Neural progenitor cell (in vitro differentiated cells): ENCODE measurements at regions not wholly inside any gene's neighbourhood (a gene's known extent, or its start where the extent isn't known, plus 50 kb on each side); places are given as distances from the start of the nearest gene placed in this dataset.
A peak's percentile ranks its signal among the peaks of the same experiment; 100 is the strongest.

Experiments used
- DNase-seq: peaks from one replicate; pipeline ENCODE4 v3.0.0-alpha.2; 2016; ENCODE audit warnings: low spot score
- H2AFZ ChIP-seq: fragments of 200-600 bp; sonication (generic); replicated peaks from 2 replicates; pipeline ENCODE4 v1.6.1; 2016; ENCODE audit warnings: antibody characterized with exemption
- H3F3A ChIP-seq: fragments of 200-600 bp; sonication (generic); 2 replicates; pipeline ENCODE4 v1.6.1; 2016; ENCODE audit warnings: antibody characterized with exemption, low read depth
- H3K27ac ChIP-seq: fragments of 200-600 bp; sonication (generic); 2 replicates; pipeline ENCODE4 v1.5.1; 2016; ENCODE audit warnings: mild to moderate bottlenecking
- H3K27me3 ChIP-seq: fragments of 200-600 bp; sonication (generic); 2 replicates; pipeline ENCODE4 v1.6.1; 2016; ENCODE audit warnings: mild to moderate bottlenecking, moderate library complexity
- H3K36me3 ChIP-seq: fragments of 200-600 bp; sonication (generic); 2 replicates; pipeline ENCODE4 v1.5.1; 2016
- H3K4me1 ChIP-seq: fragments of 200-600 bp; sonication (generic); 2 replicates; pipeline ENCODE4 v1.6.1; 2016; ENCODE audit warnings: mixed run types
- H3K4me2 ChIP-seq: fragments of 200-600 bp; sonication (generic); 2 replicates; pipeline ENCODE4 v1.6.1; 2016
- H3K4me3 ChIP-seq: fragments of 200-600 bp; sonication (generic); 2 replicates; pipeline ENCODE4 v1.5.1; 2016
- H3K79me2 ChIP-seq: fragments of 200-600 bp; sonication (generic); 2 replicates; pipeline ENCODE4 v1.6.1; 2016; ENCODE audit warnings: low read depth
- H3K9ac ChIP-seq: fragments of 200-600 bp; sonication (generic); 2 replicates; pipeline ENCODE4 v1.6.1; 2016
- H3K9me3 ChIP-seq: fragments of 200-600 bp; sonication (generic); 2 replicates; pipeline ENCODE4 v1.5.1; 2016; ENCODE audit warnings: low read depth
- H4K20me1 ChIP-seq: fragments of 200-600 bp; sonication (generic); 2 replicates; pipeline ENCODE4 v1.6.1; 2016; ENCODE audit warnings: low read depth
- H3K27ac Mint-ChIP-seq: 3 replicates; pipeline ENCODE4 v1.8.0; 2021; ENCODE audit warnings: mixed read lengths
- H3K27me3 Mint-ChIP-seq: 2 replicates; pipeline ENCODE4 v1.8.0; 2022; ENCODE audit warnings: low read depth, mild to moderate bottlenecking, inconsistent platforms, moderate library complexity, mixed read lengths; ENCODE audit not compliant: insufficient read depth
- H3K36me3 Mint-ChIP-seq: 3 replicates; pipeline ENCODE4 v1.8.0; 2021; ENCODE audit warnings: mixed read lengths
- H3K4me1 Mint-ChIP-seq: 3 replicates; pipeline ENCODE4 v1.8.0; 2021; ENCODE audit warnings: mixed read lengths
- H3K4me3 Mint-ChIP-seq: 3 replicates; pipeline ENCODE4 v1.8.0; 2021; ENCODE audit warnings: mild to moderate bottlenecking, moderate library complexity, mixed read lengths
- H3K9me3 Mint-ChIP-seq: 3 replicates; pipeline ENCODE4 v1.8.0; 2020; ENCODE audit warnings: mixed read lengths
- EZH2 ChIP-seq: fragments of 200-600 bp; sonication (generic); IDR thresholded peaks from 2 replicates; pipeline ENCODE4 v1.6.1; 2017; ENCODE audit warnings: antibody characterized with exemption, mild to moderate bottlenecking, moderate library complexity
- EZH2phosphoT487 ChIP-seq: fragments of 200-600 bp; sonication (generic); IDR thresholded peaks from 2 replicates; pipeline ENCODE4 v1.6.1; 2017; ENCODE audit warnings: antibody characterized with exemption
- TF ChIP-seq, protein P1 (sequence below): fragments of 200-600 bp; sonication (generic); IDR thresholded peaks from 2 replicates; pipeline ENCODE4 v1.5.1; 2017; ENCODE audit warnings: antibody characterized with exemption, mild to moderate bottlenecking

DNA sequence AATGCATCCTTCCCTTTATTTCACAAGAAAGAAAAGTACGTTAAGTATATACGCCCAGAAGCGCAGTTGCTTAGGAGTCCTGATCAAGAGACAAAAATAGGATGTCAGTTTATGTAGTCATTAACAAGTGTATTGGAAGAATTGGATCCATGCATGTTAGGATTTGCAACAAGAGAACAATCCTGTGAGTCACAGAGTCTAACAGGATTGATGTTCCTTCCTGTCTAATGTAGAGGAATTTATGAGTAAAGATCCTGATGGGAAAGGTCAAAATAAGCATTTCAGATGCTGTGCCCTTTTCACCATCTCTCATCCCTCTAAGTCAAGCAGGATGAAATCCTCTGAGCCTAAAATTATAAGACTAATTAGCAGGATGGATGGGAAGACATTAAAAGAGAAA, 406.0 kb upstream of the GRIA1 start:
- Mint-ChIP-seq H3K36me3 (no peaks in the 10 kb centered on the region), H3K27ac (no peak overlapping the region), H3K27me3 (no peaks in the 10 kb centered on the region), H3K4me1 (peaks cover 19% of the 10 kb centered on the region), H3K9me3 (no peaks in the 10 kb centered on the region), H3K4me3 (no peak overlapping the region)
- Histone ChIP-seq H2AFZ (no peak overlapping the region), H4K20me1 (no peaks in the 10 kb centered on the region), H3K79me2 (no peaks in the 10 kb centered on the region), H3K9me3 (no peaks in the 10 kb centered on the region), H3F3A (no peaks in the 10 kb centered on the region), H3K27ac (no peak overlapping the region), H3K9ac (no peak overlapping the region), H3K27me3 (no peaks in the 10 kb centered on the region), H3K4me1 (peaks cover 9% of the 10 kb centered on the region), H3K36me3 (no peaks in the 10 kb centered on the region), H3K4me2 (no peak overlapping the region), H3K4me3 (no peak overlapping the region)
- no peak for TF ChIP-seq EZH2phosphoT487
- DNase-seq, result no peak

DNA sequence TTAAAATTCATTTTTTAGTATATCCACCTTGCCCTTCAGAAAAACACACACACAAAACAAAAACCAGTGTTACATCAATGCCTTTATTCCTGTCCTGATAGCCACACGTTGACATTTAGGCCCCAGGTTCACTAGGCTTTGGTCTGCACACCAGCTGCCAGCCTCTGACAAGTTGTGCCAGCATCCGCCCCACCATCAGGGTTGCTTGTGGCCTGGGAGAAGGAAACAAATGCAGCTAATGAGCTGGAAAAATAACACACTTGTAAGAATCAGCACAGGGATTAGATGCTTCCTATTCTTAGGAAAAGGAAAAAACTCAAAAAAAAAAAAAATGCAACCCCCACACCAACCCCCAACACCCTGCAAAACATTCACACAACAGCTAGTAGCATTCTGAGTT, 404.0 kb upstream of the GRIA1 start:
- Histone ChIP-seq H3K9me3 (no peaks in the 10 kb centered on the region), H3K27ac (no peak overlapping the region), H3F3A (no peaks in the 10 kb centered on the region), H2AFZ (no peak overlapping the region), H3K36me3 (no peaks in the 10 kb centered on the region), H3K4me1 (peaks cover 9% of the 10 kb centered on the region), H3K4me2 (no peak overlapping the region), H3K79me2 (no peaks in the 10 kb centered on the region), H3K27me3 (no peaks in the 10 kb centered on the region), H3K9ac (no peak overlapping the region), H4K20me1 (no peaks in the 10 kb centered on the region), H3K4me3 (no peak overlapping the region)
- H3K36me3 Mint-ChIP-seq, result no peaks in the 10 kb centered on the region
- H3K9me3 Mint-ChIP-seq, result no peaks in the 10 kb centered on the region
- peaks cover 16% of the 10 kb centered on the region for H3K4me1 Mint-ChIP-seq
- no peaks in the 10 kb centered on the region for H3K27me3 Mint-ChIP-seq
- no peak overlapping the region for H3K27ac Mint-ChIP-seq
- TF ChIP-seq EZH2 (no peak), EZH2phosphoT487 (no peak)
- TF ChIP-seq, protein P1, sequence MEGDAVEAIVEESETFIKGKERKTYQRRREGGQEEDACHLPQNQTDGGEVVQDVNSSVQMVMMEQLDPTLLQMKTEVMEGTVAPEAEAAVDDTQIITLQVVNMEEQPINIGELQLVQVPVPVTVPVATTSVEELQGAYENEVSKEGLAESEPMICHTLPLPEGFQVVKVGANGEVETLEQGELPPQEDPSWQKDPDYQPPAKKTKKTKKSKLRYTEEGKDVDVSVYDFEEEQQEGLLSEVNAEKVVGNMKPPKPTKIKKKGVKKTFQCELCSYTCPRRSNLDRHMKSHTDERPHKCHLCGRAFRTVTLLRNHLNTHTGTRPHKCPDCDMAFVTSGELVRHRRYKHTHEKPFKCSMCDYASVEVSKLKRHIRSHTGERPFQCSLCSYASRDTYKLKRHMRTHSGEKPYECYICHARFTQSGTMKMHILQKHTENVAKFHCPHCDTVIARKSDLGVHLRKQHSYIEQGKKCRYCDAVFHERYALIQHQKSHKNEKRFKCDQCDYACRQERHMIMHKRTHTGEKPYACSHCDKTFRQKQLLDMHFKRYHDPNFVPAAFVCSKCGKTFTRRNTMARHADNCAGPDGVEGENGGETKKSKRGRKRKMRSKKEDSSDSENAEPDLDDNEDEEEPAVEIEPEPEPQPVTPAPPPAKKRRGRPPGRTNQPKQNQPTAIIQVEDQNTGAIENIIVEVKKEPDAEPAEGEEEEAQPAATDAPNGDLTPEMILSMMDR, result no peak
- peak; percentile 48 for DNase-seq
- no peak overlapping the region for H3K4me3 Mint-ChIP-seq

DNA sequence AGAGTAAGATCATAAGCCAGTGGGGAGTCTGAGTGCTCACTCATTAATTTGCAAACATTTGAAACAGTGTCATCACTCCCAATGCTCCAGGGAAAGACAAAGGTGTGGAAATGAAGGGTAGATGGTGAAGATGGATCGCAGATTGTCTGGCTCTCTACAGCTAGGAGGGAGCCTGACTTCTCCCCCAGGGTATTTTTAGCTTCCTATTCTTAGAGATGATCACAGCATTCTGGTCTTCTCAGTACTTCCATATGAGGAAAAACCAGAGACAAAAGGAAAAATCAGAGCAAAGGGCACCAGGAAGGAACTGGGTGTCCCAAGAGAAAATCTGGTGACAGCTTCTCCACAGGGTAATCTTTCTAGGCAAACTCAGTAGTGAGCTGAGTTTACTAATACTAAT, 401.9 kb upstream of the GRIA1 start:
- Histone ChIP-seq H3K4me2 (no peak overlapping the region), H3K4me1 (peaks cover 9% of the 10 kb centered on the region), H3K79me2 (no peaks in the 10 kb centered on the region), H3F3A (no peaks in the 10 kb centered on the region), H3K27ac (no peak overlapping the region), H4K20me1 (no peaks in the 10 kb centered on the region), H3K9ac (no peak overlapping the region), H3K36me3 (no peaks in the 10 kb centered on the region), H3K9me3 (no peaks in the 10 kb centered on the region), H3K4me3 (no peak overlapping the region), H3K27me3 (no peaks in the 10 kb centered on the region), H2AFZ (no peak overlapping the region)
- TF ChIP-seq, protein P1, result no peak
- no peak for TF ChIP-seq EZH2phosphoT487
- TF ChIP-seq EZH2, result no peak
- peaks cover 16% of the 10 kb centered on the region for H3K4me1 Mint-ChIP-seq
- H3K36me3 Mint-ChIP-seq, result no peaks in the 10 kb centered on the region
- H3K27ac Mint-ChIP-seq, result no peak overlapping the region
- no peak overlapping the region for H3K4me3 Mint-ChIP-seq
- H3K27me3 Mint-ChIP-seq, result no peaks in the 10 kb centered on the region
- no peak for DNase-seq
- no peaks in the 10 kb centered on the region for H3K9me3 Mint-ChIP-seq

DNA sequence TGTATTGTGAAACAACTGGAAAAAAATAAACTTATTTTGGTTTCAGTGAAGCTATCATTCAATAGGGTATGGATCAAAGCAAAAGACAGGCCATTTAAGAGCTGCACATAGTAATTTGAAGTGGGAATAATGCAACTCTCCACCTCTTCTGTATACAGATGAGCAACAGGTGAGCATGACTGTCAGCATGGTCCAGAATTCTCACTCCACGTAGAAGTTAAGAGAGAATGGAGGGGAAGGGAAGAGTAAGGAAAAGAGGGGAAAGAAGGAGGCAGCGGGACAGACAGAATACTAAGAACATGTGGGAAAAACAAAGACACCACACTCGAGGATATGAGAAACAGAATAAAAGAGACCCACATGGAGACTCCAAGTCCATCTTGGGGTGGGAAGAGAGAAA, 396.1 kb upstream of the GRIA1 start:
- Histone ChIP-seq H3K36me3 (no peaks in the 10 kb centered on the region), H3K9me3 (no peaks in the 10 kb centered on the region), H3K4me1 (peaks cover 2% of the 10 kb centered on the region), H3K27me3 (no peaks in the 10 kb centered on the region), H3K27ac (no peak overlapping the region), H3K9ac (no peak overlapping the region), H4K20me1 (no peaks in the 10 kb centered on the region), H3K4me2 (no peak overlapping the region), H2AFZ (no peak overlapping the region), H3K4me3 (no peak overlapping the region), H3K79me2 (no peaks in the 10 kb centered on the region), H3F3A (no peaks in the 10 kb centered on the region)
- Mint-ChIP-seq H3K4me1 (peaks cover 2% of the 10 kb centered on the region), H3K9me3 (no peaks in the 10 kb centered on the region), H3K27me3 (no peaks in the 10 kb centered on the region), H3K4me3 (no peak overlapping the region), H3K36me3 (no peaks in the 10 kb centered on the region), H3K27ac (no peak overlapping the region)
- TF ChIP-seq, protein P1, result no peak
- DNase-seq, result no peak
